ENCODE measurements at regions not wholly inside any gene's neighbourhood (a gene's known extent, or its start where the extent isn't known, plus 50 kb on each side); places are given as distances from the start of the nearest gene placed in this dataset.

GRCh38 chr9:107667231-107668070 is 177.9 kb upstream of the KLF4 start:
- no peak for DNase-seq (ENCODE audit: extremely low spot score in 2 of 2)
- TF ChIP-seq POLR2A (IDR thresholded peaks at IDR 0.05) (no peak), POLR2AphosphoS5 (IDR thresholded peaks at IDR 0.05; ENCODE audit: insufficient read depth in 1 of 2, low read depth in 1 of 2) (no peak), CTCF (IDR thresholded peaks at IDR 0.05) (no peak)
- intact Hi-C loops (cut with DNase I): no loop called here
- Histone ChIP-seq H3K4me1 (no peaks in the 10 kb centered on the region), H3K27ac (peak overlapping the region; percentile 13), H3K27me3 (no peaks in the 10 kb centered on the region), H3K4me3 (no peak overlapping the region), H3K36me3 (no peaks in the 10 kb centered on the region), H3K9me3 (no peaks in the 10 kb centered on the region)

DNA sequence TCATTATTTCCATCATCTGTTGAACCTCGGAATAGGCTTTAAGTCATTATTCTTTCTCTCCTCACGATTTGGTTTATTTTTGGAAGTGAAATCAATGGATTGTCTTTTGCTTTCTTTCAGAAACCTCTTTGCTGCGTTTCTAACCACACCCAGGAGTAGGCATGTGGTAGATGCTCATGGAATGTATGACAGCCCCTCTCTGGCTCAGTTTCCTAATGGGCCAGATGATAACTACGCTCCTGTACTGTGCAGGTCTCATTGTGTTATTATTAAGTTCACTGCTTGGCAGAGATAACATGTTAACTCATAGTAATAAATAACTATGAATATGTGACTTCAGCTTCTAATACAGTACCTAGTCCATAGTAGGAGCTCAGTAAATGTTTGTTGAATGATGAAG is 175.5 kb upstream of the KLF4 start:
- Histone ChIP-seq H3K4me1 (no peaks in the 10 kb centered on the region), H3K27me3 (no peaks in the 10 kb centered on the region), H3K36me3 (no peaks in the 10 kb centered on the region), H3K4me3 (no peak overlapping the region), H3K9me3 (no peaks in the 10 kb centered on the region), H3K27ac (no peak overlapping the region)
- intact Hi-C loops (cut with DNase I): no loop called here
- no peak for DNase-seq (ENCODE audit: extremely low spot score in 2 of 2)
- no peak for TF ChIP-seq POLR2AphosphoS5 (IDR thresholded peaks at IDR 0.05; ENCODE audit: insufficient read depth in 1 of 2, low read depth in 1 of 2)
- no peak for TF ChIP-seq POLR2A (IDR thresholded peaks at IDR 0.05)
- TF ChIP-seq CTCF (IDR thresholded peaks at IDR 0.05): no peak

GRCh38 chr9:107660976-107661375 is 171.4 kb upstream of the KLF4 start:
- TF ChIP-seq POLR2A (IDR thresholded peaks at IDR 0.05) (no peak), POLR2AphosphoS5 (IDR thresholded peaks at IDR 0.05; ENCODE audit: insufficient read depth in 1 of 2, low read depth in 1 of 2) (no peak), CTCF (IDR thresholded peaks at IDR 0.05) (no peak)

DNA sequence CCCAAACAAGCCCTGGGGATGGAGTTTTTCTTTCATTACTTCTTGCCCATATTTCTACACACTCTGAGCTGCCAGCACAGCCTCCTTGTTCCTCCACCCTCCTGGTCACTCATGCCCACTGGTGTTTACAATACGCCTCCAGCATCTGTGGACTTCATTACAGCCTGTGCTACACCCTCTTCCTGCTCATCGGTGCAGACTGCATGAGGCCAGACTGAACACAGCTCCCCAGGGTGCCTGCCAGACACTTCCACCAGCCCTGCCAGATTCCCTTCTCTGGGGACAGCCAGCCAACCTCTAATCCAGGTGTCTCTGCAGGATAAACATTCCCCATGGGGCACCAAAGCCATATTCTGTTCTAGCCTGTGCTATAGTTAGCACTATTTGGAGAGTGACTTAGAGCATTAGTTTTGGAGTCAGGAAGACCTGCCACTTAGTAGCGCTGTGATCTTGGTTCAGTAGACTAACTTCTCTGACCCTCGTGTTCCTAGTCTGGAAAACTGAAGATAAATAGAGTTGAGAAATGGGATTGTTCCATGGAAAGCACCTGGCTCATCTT is 163.8 kb upstream of the KLF4 start:
- Histone ChIP-seq H3K9me3 (no peaks in the 10 kb centered on the region), H3K36me3 (no peaks in the 10 kb centered on the region), H3K27ac (no peak overlapping the region), H3K4me1 (peaks cover under 1% of the 10 kb centered on the region), H3K4me3 (no peak overlapping the region), H3K27me3 (no peaks in the 10 kb centered on the region)
- intact Hi-C loops (cut with DNase I): no loop called here
- DNase-seq (ENCODE audit: extremely low spot score in 2 of 2): no peak
- TF ChIP-seq POLR2AphosphoS5 (IDR thresholded peaks at IDR 0.05; ENCODE audit: insufficient read depth in 1 of 2, low read depth in 1 of 2) (no peak), POLR2A (IDR thresholded peaks at IDR 0.05) (no peak), CTCF (IDR thresholded peaks at IDR 0.05) (no peak)

More at GRCh38 chr9:107660976-107661375, 171.4 kb upstream of the KLF4 start:
- Histone ChIP-seq H3K27ac (no peak overlapping the region), H3K4me1 (no peaks in the 10 kb centered on the region), H3K27me3 (no peaks in the 10 kb centered on the region), H3K4me3 (no peak overlapping the region), H3K9me3 (no peaks in the 10 kb centered on the region), H3K36me3 (no peaks in the 10 kb centered on the region)
- no peak for DNase-seq (ENCODE audit: extremely low spot score in 2 of 2)
- intact Hi-C loops (cut with DNase I): no loop called here

- Histone ChIP-seq H3K27me3 (no peaks in the 10 kb centered on the region), H3K36me3 (no peaks in the 10 kb centered on the region), H3K4me1 (peaks cover 11% of the 10 kb centered on the region), H3K9me3 (no peaks in the 10 kb centered on the region), H3K27ac (no peak overlapping the region), H3K4me3 (no peak overlapping the region)
- intact Hi-C loops (cut with DNase I): no loop called here
- DNase-seq (ENCODE audit: extremely low spot score in 2 of 2): no peak
- TF ChIP-seq POLR2A (IDR thresholded peaks at IDR 0.05): no peak
- TF ChIP-seq CTCF (IDR thresholded peaks at IDR 0.05): no peak
- TF ChIP-seq POLR2AphosphoS5 (IDR thresholded peaks at IDR 0.05; ENCODE audit: insufficient read depth in 1 of 2, low read depth in 1 of 2): no peak
These were observed 161.4 kb upstream of the KLF4 start for GRCh38 chr9:107650995-107651394.

All from vagina (tissue), 2 donors.